Breast epithelium (tissue), 4 donors: ENCODE measurements at regions not wholly inside any gene's neighbourhood (a gene's known extent, or its start where the extent isn't known, plus 50 kb on each side); places are given as distances from the start of the nearest gene placed in this dataset.

ENCODE experiments used
- DNase-seq, 2 donors: peaks; one replicate each; pipeline ENCODE4 v3.0.0-alpha.2; 2019; ENCODE audit warnings: low spot score in 2 of 2
- H3K27ac ChIP-seq, 2 donors: fragments of 200-600 bp; sonication (generic) in 1 of 2; one replicate each; pipeline ENCODE4 v1.5.1; 2016 to 2019; ENCODE audit warnings: mild to moderate bottlenecking in 1 of 2
- H3K27me3 ChIP-seq, 2 donors: fragments of 200-600 bp; sonication (generic) in 1 of 2; one replicate each; pipeline versions ENCODE4 v1.5.1 to v1.6.0; 2017 to 2019; ENCODE audit warnings: control low read depth in 1 of 2, mild to moderate bottlenecking in 1 of 2
- H3K36me3 ChIP-seq: fragments of 200-600 bp; one replicate; pipeline ENCODE4 v1.5.1; 2019
- H3K4me1 ChIP-seq, 2 donors: fragments of 200-600 bp; sonication (generic); one replicate each; pipeline ENCODE4 v1.5.1; 2016 to 2019; ENCODE audit warnings: control low read depth in 1 of 2
- H3K4me3 ChIP-seq, 3 donors: fragments of 200-600 bp; sonication (generic); 1 replicate in 2 of 3; 2 replicates in 1 of 3; pipeline ENCODE4 v1.5.1; 2016 to 2019; ENCODE audit warnings: mild to moderate bottlenecking in 3 of 3, moderate library complexity in 2 of 3
- H3K9me3 ChIP-seq, 2 donors: fragments of 200-600 bp; sonication (generic) in 1 of 2; one replicate each; pipeline ENCODE4 v1.5.1; 2016 to 2019; ENCODE audit warnings: control low read depth in 1 of 2
- POLR2A ChIP-seq: fragments of 450-650 bp; IDR thresholded peaks from one replicate; pipeline ENCODE4 v1.6.1; 2016; ENCODE audit warnings: antibody characterized with exemption, mild to moderate bottlenecking, moderate library complexity
- POLR2AphosphoS5 ChIP-seq, 3 donors: sonication (generic); formaldehyde crosslinking; IDR thresholded peaks; one replicate each; pipeline ENCODE4 v1.6.1; 2017; ENCODE audit warnings: antibody characterized with exemption in 3 of 3
- intact Hi-C: fragments of 100-400 bp; cut with DNase I; formaldehyde crosslinking; loops from one replicate; pipeline ENCODE4 v1.15.1; 2023; ENCODE audit warnings: low total_unique reads
- TF ChIP-seq, protein P1 (sequence below), 3 donors: fragments of 450-650 bp; IDR thresholded peaks; one replicate each; pipeline ENCODE4 v1.5.1; 2016 to 2017; ENCODE audit warnings: antibody characterized with exemption in 3 of 3, mild to moderate bottlenecking in 3 of 3, moderate library complexity in 3 of 3

DNA sequence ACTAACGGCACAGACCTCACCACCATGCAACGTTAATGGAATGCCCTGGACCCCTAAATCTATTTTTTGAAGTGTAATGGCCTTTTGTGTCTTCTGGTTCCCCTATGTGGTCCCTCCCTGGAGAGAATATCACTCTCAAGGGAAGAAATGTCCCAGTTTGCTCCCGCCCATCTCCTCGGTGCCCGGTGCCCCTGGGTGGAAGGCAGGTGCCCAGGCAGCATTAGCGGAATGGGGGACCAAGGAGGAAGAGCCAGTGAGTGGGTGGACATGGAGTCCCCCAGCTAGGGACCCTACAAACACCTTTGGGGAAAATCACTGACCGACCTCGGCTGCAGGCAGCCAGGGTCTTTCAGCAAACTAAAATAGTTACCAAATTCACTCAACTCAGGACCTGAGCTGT lies 212.1 kb upstream of the RTL1 start:
- H3K27me3 ChIP-seq, result no peaks in the 10 kb centered on the region
- no peaks in the 10 kb centered on the region for H3K36me3 ChIP-seq
- TF ChIP-seq POLR2A (no peak), POLR2AphosphoS5 (IDR thresholded peaks at IDR 0.05) (no peak)
- TF ChIP-seq, protein P1, sequence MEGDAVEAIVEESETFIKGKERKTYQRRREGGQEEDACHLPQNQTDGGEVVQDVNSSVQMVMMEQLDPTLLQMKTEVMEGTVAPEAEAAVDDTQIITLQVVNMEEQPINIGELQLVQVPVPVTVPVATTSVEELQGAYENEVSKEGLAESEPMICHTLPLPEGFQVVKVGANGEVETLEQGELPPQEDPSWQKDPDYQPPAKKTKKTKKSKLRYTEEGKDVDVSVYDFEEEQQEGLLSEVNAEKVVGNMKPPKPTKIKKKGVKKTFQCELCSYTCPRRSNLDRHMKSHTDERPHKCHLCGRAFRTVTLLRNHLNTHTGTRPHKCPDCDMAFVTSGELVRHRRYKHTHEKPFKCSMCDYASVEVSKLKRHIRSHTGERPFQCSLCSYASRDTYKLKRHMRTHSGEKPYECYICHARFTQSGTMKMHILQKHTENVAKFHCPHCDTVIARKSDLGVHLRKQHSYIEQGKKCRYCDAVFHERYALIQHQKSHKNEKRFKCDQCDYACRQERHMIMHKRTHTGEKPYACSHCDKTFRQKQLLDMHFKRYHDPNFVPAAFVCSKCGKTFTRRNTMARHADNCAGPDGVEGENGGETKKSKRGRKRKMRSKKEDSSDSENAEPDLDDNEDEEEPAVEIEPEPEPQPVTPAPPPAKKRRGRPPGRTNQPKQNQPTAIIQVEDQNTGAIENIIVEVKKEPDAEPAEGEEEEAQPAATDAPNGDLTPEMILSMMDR (IDR thresholded peaks at IDR 0.05), result no peak
- H3K4me1 ChIP-seq, result no peaks in the 10 kb centered on the region
- H3K9me3 ChIP-seq, result no peaks in the 10 kb centered on the region
- intact Hi-C loops, result no loop called here
- no peak overlapping the region for H3K27ac ChIP-seq
- DNase-seq, result no peak
- H3K4me3 ChIP-seq, result no peak overlapping the region

DNA sequence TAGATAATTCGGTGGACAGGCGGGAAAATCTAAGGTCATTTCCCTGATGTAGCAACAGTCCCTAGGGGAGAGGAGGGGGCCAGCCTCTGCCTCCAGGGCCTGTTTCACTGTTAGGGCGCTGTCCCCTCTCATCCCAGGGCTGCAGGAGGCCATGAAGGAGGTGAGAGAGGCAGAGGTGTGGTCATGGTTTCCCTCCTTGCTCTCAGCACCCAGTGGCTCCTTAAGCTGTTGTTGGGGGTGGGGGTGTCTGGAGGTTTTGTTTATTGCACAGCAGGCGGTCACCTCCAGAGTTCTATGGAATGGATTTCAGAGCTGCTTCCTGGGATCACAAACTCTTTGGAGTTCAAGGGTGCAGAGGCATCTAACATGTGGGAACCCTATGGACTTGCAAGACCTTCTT lies 212.5 kb upstream of the RTL1 start:
- intact Hi-C loops, result no loop called here
- DNase-seq, result no peak
- H3K4me3 ChIP-seq, result no peak overlapping the region
- no peaks in the 10 kb centered on the region for H3K4me1 ChIP-seq
- no peak overlapping the region for H3K27ac ChIP-seq
- H3K27me3 ChIP-seq, result no peaks in the 10 kb centered on the region
- no peaks in the 10 kb centered on the region for H3K9me3 ChIP-seq
- TF ChIP-seq POLR2A, result no peak
- TF ChIP-seq, protein P1 (IDR thresholded peaks at IDR 0.05), result no peak
- no peak for TF ChIP-seq POLR2AphosphoS5 (IDR thresholded peaks at IDR 0.05)
- H3K36me3 ChIP-seq, result no peaks in the 10 kb centered on the region

GRCh38 chr14:101116486-101117130 lies 213.1 kb upstream of the RTL1 start:
- no peak for TF ChIP-seq POLR2A
- TF ChIP-seq, protein P1 (IDR thresholded peaks at IDR 0.05), result no peak
- no peak for TF ChIP-seq POLR2AphosphoS5 (IDR thresholded peaks at IDR 0.05)

DNA sequence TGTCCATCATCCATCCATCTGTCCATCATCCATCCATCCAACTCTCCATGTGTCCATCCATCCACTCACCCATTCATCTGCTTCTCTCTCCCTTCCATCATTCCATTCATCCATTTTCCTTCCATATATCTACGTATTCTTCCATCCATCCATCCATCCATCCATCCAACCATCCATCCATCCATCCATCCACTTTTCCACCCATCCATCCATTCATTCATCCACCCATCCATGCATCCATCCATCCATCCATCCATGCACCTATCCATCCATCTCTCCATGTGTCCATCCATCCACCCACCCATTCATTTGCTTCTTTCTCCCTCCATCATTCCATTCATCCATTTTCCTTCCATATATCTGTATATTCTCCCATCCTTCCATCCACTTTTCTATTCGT lies 214.0 kb upstream of the RTL1 start:
- DNase-seq, result no peak
- TF ChIP-seq, protein P1 (IDR thresholded peaks at IDR 0.05), result no peak
- TF ChIP-seq POLR2A (no peak), POLR2AphosphoS5 (IDR thresholded peaks at IDR 0.05) (no peak)
- H3K27me3 ChIP-seq, result no peaks in the 10 kb centered on the region
- H3K36me3 ChIP-seq, result no peaks in the 10 kb centered on the region
- H3K27ac ChIP-seq, result no peak overlapping the region
- intact Hi-C loops, result no loop called here
- no peak overlapping the region for H3K4me3 ChIP-seq
- H3K4me1 ChIP-seq, result no peaks in the 10 kb centered on the region
- no peaks in the 10 kb centered on the region for H3K9me3 ChIP-seq

More at GRCh38 chr14:101116486-101117130, 213.1 kb upstream of the RTL1 start:
- intact Hi-C loops, result no loop called here
- no peaks in the 10 kb centered on the region for H3K36me3 ChIP-seq
- H3K27ac ChIP-seq, result no peak overlapping the region
- H3K9me3 ChIP-seq, result no peaks in the 10 kb centered on the region
- no peak overlapping the region for H3K4me3 ChIP-seq
- H3K4me1 ChIP-seq, result no peaks in the 10 kb centered on the region
- peak in 1 of 2 donors; percentile 7 for DNase-seq
- H3K27me3 ChIP-seq, result no peaks in the 10 kb centered on the region

- DNase-seq, result no peak
- H3K4me3 ChIP-seq, result no peak overlapping the region
- H3K4me1 ChIP-seq, result no peaks in the 10 kb centered on the region
- intact Hi-C loops, result no loop called here
- no peaks in the 10 kb centered on the region for H3K36me3 ChIP-seq
- no peaks in the 10 kb centered on the region for H3K9me3 ChIP-seq
- H3K27ac ChIP-seq, result no peak overlapping the region
- H3K27me3 ChIP-seq, result no peaks in the 10 kb centered on the region
- TF ChIP-seq POLR2A (no peak), POLR2AphosphoS5 (IDR thresholded peaks at IDR 0.05) (no peak)
- TF ChIP-seq, protein P1 (IDR thresholded peaks at IDR 0.05), result no peak
Measured at GRCh38 chr14:101118233-101118632, 214.7 kb upstream of the RTL1 start.
